H1 (cell line): ENCODE measurements at regions not wholly inside any gene's neighbourhood (a gene's known extent, or its start where the extent isn't known, plus 50 kb on each side); places are given as distances from the start of the nearest gene placed in this dataset.

Experiments
- CTCF ChIA-PET: fragments of 300-600 bp; sonication (Branson Sonifier 250); formaldehyde crosslinking; loops from one replicate; lab custom pipeline; 2021; ENCODE audit not compliant: partially characterized antibody; lab: Charles Lee
- POLR2A ChIA-PET: fragments of 300-600 bp; sonication (Branson Sonifier 250); formaldehyde crosslinking; loops from one replicate; lab custom pipeline; 2021; ENCODE audit warnings: inconsistent platforms; ENCODE audit not compliant: partially characterized antibody; lab: Charles Lee
- DNase-seq, 2 experiments: peaks; one replicate each; pipeline versions ENCODE4 v3.0.0 to v3.0.0-alpha.2; 2010 to 2022; ENCODE audit warnings: low spot score in 2 of 2, low read depth in 1 of 2, mixed read lengths in 1 of 2
- FAIRE-seq: peaks from 2 replicates; lab custom pipeline; 2011; peaks lifted over from hg19 to GRCh38; lab: Jason Lieb, UNC
- H2AFZ ChIP-seq: 2 replicates; pipeline ENCODE4 v1.8.1; 2012; ENCODE audit warnings: low read length, inconsistent platforms
- H2AK5ac ChIP-seq: 2 replicates; pipeline ENCODE4 v1.6.1; 2013; ENCODE audit warnings: low read depth, low read length
- H2BK120ac ChIP-seq: replicated peaks from 2 replicates; pipeline ENCODE3; 2013; ENCODE audit warnings: low read depth, low read length, inconsistent platforms
- H2BK12ac ChIP-seq: 2 replicates; pipeline ENCODE4 v1.6.1; 2013; ENCODE audit warnings: low read depth, low read length
- H2BK15ac ChIP-seq: 2 replicates; pipeline ENCODE4 v1.6.1; 2013; ENCODE audit warnings: low read length
- H2BK20ac ChIP-seq: 2 replicates; pipeline ENCODE4 v1.6.1; 2013; ENCODE audit warnings: low read length
- H2BK5ac ChIP-seq: 2 replicates; pipeline ENCODE4 v1.6.1; 2013; ENCODE audit warnings: low read depth, low read length
- H3K14ac ChIP-seq: 2 replicates; pipeline ENCODE4 v1.6.1; 2013; ENCODE audit warnings: inconsistent platforms; ENCODE audit not compliant: insufficient read length
- H3K18ac ChIP-seq: 2 replicates; pipeline ENCODE4 v1.6.1; 2013; ENCODE audit warnings: low read length; ENCODE audit errors: extremely low read depth
- H3K23ac ChIP-seq: 2 replicates; pipeline ENCODE4 v1.6.1; 2013; ENCODE audit warnings: inconsistent platforms; ENCODE audit not compliant: insufficient read length
- H3K23me2 ChIP-seq: 2 replicates; pipeline ENCODE4 v1.6.1; 2013; ENCODE audit warnings: low read depth, low read length
- H3K27ac ChIP-seq: 2 replicates; pipeline ENCODE4 v1.6.1; 2011; ENCODE audit warnings: low read depth, low read length, inconsistent platforms
- H3K27me3 ChIP-seq, 4 experiments: replicated peaks in 1 of 4; 1 replicate in 1 of 4; 2 replicates in 3 of 4; pipeline versions ENCODE4 v1.6.1 to v1.8.1; 2011 to 2013; ENCODE audit warnings: low read length in 3 of 4, mild to moderate bottlenecking in 3 of 4, inconsistent platforms in 2 of 4, mixed read lengths in 2 of 4, moderate library complexity in 1 of 4; ENCODE audit not compliant: control insufficient read depth in 3 of 4, insufficient read depth in 3 of 4; ENCODE audit errors: extremely low read depth in 1 of 4
- H3K36me3 ChIP-seq, 4 experiments: 2 replicates each; pipeline versions ENCODE4 v1.6.1 to v1.8.1; 2011 to 2013; ENCODE audit warnings: mild to moderate bottlenecking in 4 of 4, low read length in 3 of 4, moderate library complexity in 2 of 4, control low read depth in 1 of 4, inconsistent platforms in 1 of 4; ENCODE audit not compliant: insufficient read depth in 4 of 4, control insufficient read depth in 2 of 4
- H3K4ac ChIP-seq: replicated peaks from 2 replicates; pipeline ENCODE3; 2013; ENCODE audit warnings: low read length, low read depth, mixed read lengths, inconsistent platforms; ENCODE audit not compliant: insufficient read length
- H3K4me1 ChIP-seq, 4 experiments: replicated peaks in 1 of 4; 1 replicate in 1 of 4; 2 replicates in 3 of 4; pipeline versions ENCODE4 v1.6.1 to v1.8.1; 2011 to 2013; ENCODE audit warnings: low read length in 3 of 4, inconsistent platforms in 2 of 4, mixed read lengths in 1 of 4; ENCODE audit not compliant: insufficient read depth in 4 of 4, control insufficient read depth in 3 of 4
- H3K4me2 ChIP-seq, 2 experiments: 2 replicates each; pipeline versions ENCODE4 v1.6.1 to v1.8.1; 2011 to 2013; ENCODE audit warnings: low read depth in 2 of 2, low read length in 2 of 2, control low read depth in 1 of 2, inconsistent platforms in 1 of 2, mild to moderate bottlenecking in 1 of 2; ENCODE audit not compliant: insufficient read depth in 1 of 2
- H3K4me3 ChIP-seq, 4 experiments: fragments of 200-600, 300-600 bp in 1 of 4; sonication (generic), shearing (Covaris generic), sonication (Bioruptor Twin) in 1 of 4; 2 replicates each; pipeline versions ENCODE4 v1.5.1 to v1.8.1; 2011 to 2016; ENCODE audit warnings: low read length in 4 of 4, low read depth in 3 of 4, control low read depth in 2 of 4, inconsistent platforms in 2 of 4, mild to moderate bottlenecking in 2 of 4, mixed read lengths in 1 of 4, moderate library complexity in 1 of 4; ENCODE audit not compliant: insufficient read depth in 2 of 4; ENCODE audit errors: extremely low read depth in 1 of 4
- H3K56ac ChIP-seq: replicated peaks from 2 replicates; pipeline ENCODE3; 2013; ENCODE audit warnings: low read depth, mild to moderate bottlenecking, mixed read lengths, low read length, inconsistent platforms; ENCODE audit not compliant: insufficient read length
- H3K79me1 ChIP-seq: 2 replicates; pipeline ENCODE4 v1.6.1; 2013; ENCODE audit warnings: low read depth, low read length, control low read depth
- H3K79me2 ChIP-seq, 2 experiments: 2 replicates each; pipeline versions ENCODE4 v1.6.1 to v1.8.1; 2012 to 2013; ENCODE audit warnings: low read length in 2 of 2, mild to moderate bottlenecking in 2 of 2, inconsistent platforms in 1 of 2; ENCODE audit not compliant: insufficient read depth in 2 of 2, control insufficient read depth in 1 of 2
- H3K9ac ChIP-seq, 4 experiments: replicated peaks in 1 of 4; 1 replicate in 1 of 4; 2 replicates in 3 of 4; pipeline versions ENCODE4 v1.6.1 to v1.8.1; 2011 to 2013; ENCODE audit warnings: low read depth in 3 of 4, low read length in 3 of 4, control low read depth in 2 of 4, mild to moderate bottlenecking in 2 of 4, moderate library complexity in 2 of 4, inconsistent platforms in 1 of 4; ENCODE audit errors: extremely low read depth in 1 of 4
- H3K9me3 ChIP-seq, 2 experiments: 2 replicates each; pipeline versions ENCODE4 v1.6.1 to v1.8.1; 2012 to 2013; ENCODE audit warnings: mild to moderate bottlenecking in 2 of 2, moderate library complexity in 2 of 2, control low read depth in 1 of 2, inconsistent platforms in 1 of 2, low read depth in 1 of 2, low read length in 1 of 2, mixed read lengths in 1 of 2; ENCODE audit not compliant: insufficient read depth in 2 of 2
- H4K20me1 ChIP-seq, 2 experiments: replicated peaks in 1 of 2; 2 replicates each; pipeline versions ENCODE3 to v1.8.1; 2011 to 2013; ENCODE audit warnings: inconsistent platforms in 2 of 2, low read length in 2 of 2, mild to moderate bottlenecking in 1 of 2; ENCODE audit not compliant: insufficient read depth in 2 of 2, control insufficient read depth in 1 of 2
- H4K5ac ChIP-seq: 2 replicates; pipeline ENCODE4 v1.6.1; 2013; ENCODE audit warnings: low read length, low read depth, mixed read lengths, inconsistent platforms; ENCODE audit not compliant: insufficient read length
- H4K8ac ChIP-seq: 2 replicates; pipeline ENCODE4 v1.8.0; 2013; ENCODE audit warnings: mild to moderate bottlenecking, moderate library complexity, low read length, inconsistent platforms; ENCODE audit not compliant: insufficient read depth; ENCODE audit errors: extremely low read depth
- H4K91ac ChIP-seq: replicated peaks from 2 replicates; pipeline ENCODE3; 2013; ENCODE audit warnings: low read length, mixed read lengths, inconsistent platforms; ENCODE audit not compliant: insufficient read length
- CTCF ChIP-seq, 3 experiments: IDR thresholded peaks; 1 replicate in 2 of 3; 2 replicates in 1 of 3; pipeline versions ENCODE4 v1.5.1 to v1.6.1; 2011; ENCODE audit warnings: low read length in 3 of 3, mild to moderate bottlenecking in 3 of 3, inconsistent platforms in 2 of 3, low read depth in 1 of 3, moderate library complexity in 1 of 3; ENCODE audit not compliant: insufficient read depth in 1 of 3; ENCODE audit errors: control extremely low read depth in 1 of 3
- FOSL1 ChIP-seq: IDR thresholded peaks from 2 replicates; pipeline ENCODE4 v1.6.1; 2011; ENCODE audit warnings: mild to moderate bottlenecking, low read depth, low read length, moderate library complexity; ENCODE audit not compliant: insufficient read depth
- HDAC6 ChIP-seq: IDR thresholded peaks from one replicate; pipeline ENCODE4 v1.7.1; 2012; ENCODE audit warnings: low read depth, mild to moderate bottlenecking, inconsistent platforms, low read length, moderate library complexity
- RFX5 ChIP-seq: IDR thresholded peaks from 2 replicates; pipeline ENCODE4 v1.6.1; 2011; ENCODE audit warnings: low read depth, low read length, improper control_type of control experiment, borderline replicate concordance
- SAP30 ChIP-seq: fragments of 300-600 bp; sonication (generic); IDR thresholded peaks from 2 replicates; pipeline ENCODE4 v1.7.1; 2012; ENCODE audit warnings: low read length, moderate library complexity, mild to moderate bottlenecking, inconsistent platforms; ENCODE audit not compliant: insufficient read depth, insufficient replicate concordance
- SP1 ChIP-seq: IDR thresholded peaks from 2 replicates; pipeline ENCODE4 v1.6.1; 2011; ENCODE audit warnings: low read depth, low read length
- TCF12 ChIP-seq: IDR thresholded peaks from 2 replicates; pipeline ENCODE4 v1.6.1; 2011; ENCODE audit warnings: low read depth, mild to moderate bottlenecking, low read length
- WGBS, 2 experiments: shearing (Covaris generic) in 1 of 2; methylation state at CpG; one replicate each; pipeline versions ENCODE4 v1.1.6 to v1.1.7; 2013 to 2015; ENCODE audit warnings: low lambda C conversion rate in 2 of 2, mixed read lengths in 2 of 2, inconsistent platforms in 1 of 2, low coverage in 1 of 2, missing lambda C conversion rate in 1 of 2; ENCODE audit not compliant: insufficient replicate concordance in 2 of 2, insufficient coverage in 1 of 2, insufficient read length in 1 of 2; ENCODE audit errors: extremely low coverage in 1 of 2, missing lambda C conversion rate in 1 of 2; 5-methylcytosine and 5-hydroxymethylcytosine counted together

DNA sequence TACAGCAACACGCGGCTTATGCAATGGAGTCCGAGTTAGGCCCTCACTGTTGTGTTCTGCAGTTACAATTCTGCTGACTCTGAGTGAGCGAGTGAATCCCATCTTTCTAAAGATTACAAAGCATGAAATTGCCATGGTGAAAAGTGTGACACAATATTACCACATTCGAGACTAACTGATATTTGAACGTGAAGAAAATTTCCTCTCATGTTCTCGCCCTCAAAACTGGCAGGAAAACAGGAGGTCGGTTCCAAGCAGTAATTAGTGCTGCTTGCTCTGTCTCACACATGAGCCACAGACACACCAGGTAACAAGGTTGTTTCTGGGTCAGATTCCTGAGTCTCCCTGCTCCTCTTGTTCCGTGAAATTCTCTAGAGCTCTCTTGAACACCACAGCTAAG, 93.7 kb upstream of the RIOK3 start:
- H3K36me3 ChIP-seq: no peaks in the 10 kb centered on the region; a peak in 1 of 8 replicates
- no peak overlapping the region for H3K56ac ChIP-seq
- H2BK120ac ChIP-seq: no peak overlapping the region
- no peak overlapping the region for H3K4ac ChIP-seq
- no peak overlapping the region for H2AFZ ChIP-seq
- WGBS, 2 experiments: 91% methylated on average over 9 of the region's 9 CpGs; no CpG with 5 or more reads in 1 of the 2 experiments
- H3K27ac ChIP-seq: no peak overlapping the region
- H4K20me1 ChIP-seq: no peaks in the 10 kb centered on the region
- no peaks in the 10 kb centered on the region for H3K27me3 ChIP-seq
- no peaks in the 10 kb centered on the region for H3K23me2 ChIP-seq
- H3K4me1 ChIP-seq: no peaks in the 10 kb centered on the region
- ChIA-PET CTCF (interaction anchor here (1.0 to 3.8 kb wide), 4 partner anchors 9 to 331 kb away, joined by 3 to 17 read pairs (median 4); no protein-coding TSS in a partner anchor), POLR2A (no interaction called here)
- H2BK5ac ChIP-seq: no peak overlapping the region
- H3K4me3 ChIP-seq: no peak overlapping the region
- H4K91ac ChIP-seq: no peak overlapping the region
- no peaks in the 10 kb centered on the region for H3K79me1 ChIP-seq
- no peak overlapping the region for H4K8ac ChIP-seq
- no peak overlapping the region for H2AK5ac ChIP-seq
- H2BK20ac ChIP-seq: no peak overlapping the region
- H3K18ac ChIP-seq: no peak overlapping the region
- no peak overlapping the region for H3K14ac ChIP-seq
- H3K79me2 ChIP-seq: no peaks in the 10 kb centered on the region
- no peak overlapping the region for H3K9ac ChIP-seq
- no peak overlapping the region for H4K5ac ChIP-seq
- H2BK12ac ChIP-seq: no peak overlapping the region
- FAIRE-seq: no peak
- H3K9me3 ChIP-seq: peaks cover 0 to 7% of the 10 kb centered on the region in 2 experiments; a peak in 2 of 4 replicates
- H3K4me2 ChIP-seq: no peak overlapping the region
- no peak for TF ChIP-seq FOSL1
- TF ChIP-seq SAP30: no peak
- no peak for TF ChIP-seq CTCF (IDR thresholded peaks at IDR 0.05; ENCODE audit: control extremely low read depth in 1 of 3, insufficient read depth in 1 of 3, low read depth in 1 of 3, low read length in 3 of 3)
- no peak for TF ChIP-seq SP1
- no peak for TF ChIP-seq RFX5
- TF ChIP-seq TCF12: no peak
- no peak for TF ChIP-seq HDAC6
- H2BK15ac ChIP-seq: no peak overlapping the region
- DNase-seq: no peak
- H3K23ac ChIP-seq: no peak overlapping the region
